Ascending aorta (tissue), 2 donors: ENCODE measurements at regions not wholly inside any gene's neighbourhood (a gene's known extent, or its start where the extent isn't known, plus 50 kb on each side); places are given as distances from the start of the nearest gene placed in this dataset.

Experiments used
- DNase-seq, 2 donors: peaks; one replicate each; pipeline ENCODE4 v3.0.0-alpha.2; 2019; ENCODE audit warnings: low spot score in 2 of 2
- H3K27ac ChIP-seq, 2 donors: fragments of 200-600 bp; sonication (generic); one replicate each; pipeline ENCODE4 v1.5.1; 2016 to 2017; ENCODE audit warnings: mild to moderate bottlenecking in 1 of 2
- H3K27me3 ChIP-seq: fragments of 200-600 bp; sonication (generic); one replicate; pipeline ENCODE4 v1.5.1; 2017
- H3K36me3 ChIP-seq, 2 donors: fragments of 200-600 bp; sonication (generic); one replicate each; pipeline ENCODE4 v1.5.1; 2016
- H3K4me1 ChIP-seq, 2 donors: fragments of 200-600 bp; sonication (generic); one replicate each; pipeline ENCODE4 v1.5.1; 2016 to 2017; ENCODE audit warnings: mild to moderate bottlenecking in 1 of 2
- H3K4me3 ChIP-seq, 2 donors: fragments of 200-600 bp; sonication (generic); one replicate each; pipeline ENCODE4 v1.5.1; 2016 to 2017; ENCODE audit warnings: mild to moderate bottlenecking in 1 of 2
- H3K9me3 ChIP-seq, 2 donors: fragments of 200-600 bp; sonication (generic); one replicate each; pipeline ENCODE4 v1.5.1; 2016
- CTCF ChIP-seq, 3 experiments: fragments of 200-600 bp in 2 of 3; fragments of 450-650 bp in 1 of 3; sonication (generic) in 2 of 3; IDR thresholded peaks; one replicate each; pipeline ENCODE4 v1.5.1; 2016 to 2019; ENCODE audit warnings: antibody characterized with exemption in 3 of 3, mild to moderate bottlenecking in 1 of 3, moderate library complexity in 1 of 3
- intact Hi-C: fragments of 100-400 bp; cut with DNase I; formaldehyde crosslinking; loops from one replicate; pipeline ENCODE4 v1.15.1; 2023

GRCh38 chr9:81526587-81526986, 162.8 kb downstream of the TLE1 start:
- intact Hi-C loops: loop anchor here (10.0 kb wide), 1 partner anchor 318 kb away; no protein-coding TSS in a partner anchor
- no peak for DNase-seq
- Histone ChIP-seq H3K27ac (no peak overlapping the region), H3K4me1 (peaks cover 3% of the 10 kb centered on the region in 2 donors), H3K4me3 (no peak overlapping the region), H3K36me3 (no peaks in the 10 kb centered on the region), H3K27me3 (no peaks in the 10 kb centered on the region), H3K9me3 (no peaks in the 10 kb centered on the region)
- TF ChIP-seq CTCF (IDR thresholded peaks at IDR 0.05): no peak

GRCh38 chr9:81522716-81523551, 166.4 kb downstream of the TLE1 start:
- peak; percentile 39 to 57 (median 46) for TF ChIP-seq CTCF (IDR thresholded peaks at IDR 0.05)
- Histone ChIP-seq H3K27ac (no peak overlapping the region), H3K27me3 (no peaks in the 10 kb centered on the region), H3K36me3 (no peaks in the 10 kb centered on the region), H3K9me3 (no peaks in the 10 kb centered on the region), H3K4me1 (no peaks in the 10 kb centered on the region), H3K4me3 (no peak overlapping the region)
- no peak for DNase-seq
- intact Hi-C loops: loop anchor here (2.0 to 10.0 kb wide), 3 partner anchors 64 to 322 kb away; no protein-coding TSS in a partner anchor

- intact Hi-C loops: loop anchor here (2.0 to 10.0 kb wide), 3 partner anchors 65 to 323 kb away; no protein-coding TSS in a partner anchor
- H3K4me1 ChIP-seq: no peaks in the 10 kb centered on the region
- no peak for TF ChIP-seq CTCF (IDR thresholded peaks at IDR 0.05)
- no peaks in the 10 kb centered on the region for H3K27me3 ChIP-seq
- H3K36me3 ChIP-seq: no peaks in the 10 kb centered on the region
- H3K27ac ChIP-seq: no peak overlapping the region
- no peak overlapping the region for H3K4me3 ChIP-seq
- no peaks in the 10 kb centered on the region for H3K9me3 ChIP-seq
- no peak for DNase-seq
Observed at GRCh38 chr9:81521892-81522291, 167.5 kb downstream of the TLE1 start.

- H3K27ac ChIP-seq: no peak overlapping the region
- no peaks in the 10 kb centered on the region for H3K27me3 ChIP-seq
- no peaks in the 10 kb centered on the region for H3K9me3 ChIP-seq
- intact Hi-C loops: loop anchor here (5.0 to 10.0 kb wide), 2 partner anchors 67 to 325 kb away; no protein-coding TSS in a partner anchor
- H3K4me3 ChIP-seq: no peak overlapping the region
- no peak for DNase-seq
- H3K36me3 ChIP-seq: no peaks in the 10 kb centered on the region
- no peak for TF ChIP-seq CTCF (IDR thresholded peaks at IDR 0.05)
- H3K4me1 ChIP-seq: no peaks in the 10 kb centered on the region
Observed at GRCh38 chr9:81519816-81520495, 169.4 kb downstream of the TLE1 start.

GRCh38 chr9:81517954-81518353, 171.4 kb downstream of the TLE1 start:
- H3K4me3 ChIP-seq: no peak overlapping the region
- no peak overlapping the region for H3K27ac ChIP-seq
- no peaks in the 10 kb centered on the region for H3K4me1 ChIP-seq
- DNase-seq: no peak
- H3K9me3 ChIP-seq: no peaks in the 10 kb centered on the region
- intact Hi-C loops: no loop called here
- H3K27me3 ChIP-seq: no peaks in the 10 kb centered on the region
- no peaks in the 10 kb centered on the region for H3K36me3 ChIP-seq
- TF ChIP-seq CTCF (IDR thresholded peaks at IDR 0.05): no peak
